GM18868 (cell line): ENCODE measurements at regions not wholly inside any gene's neighbourhood (a gene's known extent, or its start where the extent isn't known, plus 50 kb on each side); places are given as distances from the start of the nearest gene placed in this dataset.
A peak's percentile ranks its signal among the peaks of the same experiment; 100 is the strongest.
"Not testable (repeated sequence)": the region's sequence is repeated elsewhere in the genome, so short reads cannot be mapped to it uniquely, and the experiment has no call there.

Experiments
- ATAC-seq: cut with Tn5 transposase; IDR thresholded peaks from one replicate; pipeline ENCODE4 v1.9.1; 2021; ENCODE audit warnings: mild to moderate bottlenecking, moderate library complexity; ENCODE audit not compliant: unreplicated experiment

GRCh38 chr4:49153011-49153410 is 166.9 kb downstream of the CWH43 start:
- ATAC-seq = peak; percentile 30

GRCh38 chr4:49154308-49155103 is 168.4 kb downstream of the CWH43 start:
- ATAC-seq = peak; percentile 69

GRCh38 chr4:49155270-49155669 is 169.2 kb downstream of the CWH43 start:
- not testable (repeated sequence) for ATAC-seq

GRCh38 chr4:49156309-49156708 is 170.2 kb downstream of the CWH43 start:
- not testable (repeated sequence) for ATAC-seq

- not testable (repeated sequence) for ATAC-seq
These were observed 171.6 kb downstream of the CWH43 start for GRCh38 chr4:49157630-49158029.

DNA sequence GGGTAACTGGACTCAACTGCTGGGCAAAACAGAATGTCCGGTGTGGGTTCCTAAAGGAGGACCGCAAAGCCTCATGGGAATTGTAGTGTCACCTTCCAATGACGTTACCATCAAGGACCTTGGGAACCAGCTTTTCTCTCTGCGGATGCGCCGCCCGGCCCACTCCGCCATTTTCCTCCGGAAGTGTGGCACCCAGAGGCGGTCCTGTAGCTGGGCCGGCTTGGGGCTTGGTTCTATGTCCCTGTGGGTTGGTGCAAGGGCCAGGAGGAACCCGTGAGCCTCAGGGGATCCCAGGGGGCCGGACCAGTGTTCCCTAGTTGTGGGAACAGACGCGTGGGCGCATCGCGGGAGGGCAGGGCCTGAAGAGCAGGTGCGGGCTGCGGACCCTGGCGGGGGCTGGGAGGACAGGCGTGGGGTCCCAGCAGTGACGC is 175.1 kb downstream of the CWH43 start:
- ATAC-seq = not testable (repeated sequence)

GRCh38 chr4:49164916-49165315 is 178.8 kb downstream of the CWH43 start:
- ATAC-seq = not testable (repeated sequence)

- not testable (repeated sequence) for ATAC-seq
These were observed 191.8 kb downstream of the CWH43 start for GRCh38 chr4:49177847-49178246.

DNA sequence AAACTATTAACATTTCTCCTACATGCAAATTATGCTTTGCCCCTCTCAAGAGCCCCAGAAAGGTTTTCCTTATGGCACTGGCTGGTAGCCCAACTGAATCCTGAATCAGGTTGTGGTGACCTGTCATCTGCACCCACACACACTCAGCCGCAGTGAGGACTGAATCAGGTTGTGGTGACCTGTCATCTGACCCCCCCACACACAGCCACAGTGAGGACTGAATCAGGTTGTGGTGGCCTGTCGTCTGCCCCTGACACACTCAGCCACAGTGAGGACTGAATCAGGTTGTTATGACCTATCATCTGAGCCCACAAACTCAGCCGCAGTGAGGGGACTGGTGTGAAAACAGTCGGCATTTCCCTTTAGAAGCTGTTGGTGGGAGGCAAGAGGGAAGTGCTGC is 195.0 kb downstream of the CWH43 start:
- not testable (repeated sequence) for ATAC-seq

GRCh38 chr4:49211396-49212194 is 225.5 kb downstream of the CWH43 start:
- ATAC-seq = not testable (repeated sequence)

DNA sequence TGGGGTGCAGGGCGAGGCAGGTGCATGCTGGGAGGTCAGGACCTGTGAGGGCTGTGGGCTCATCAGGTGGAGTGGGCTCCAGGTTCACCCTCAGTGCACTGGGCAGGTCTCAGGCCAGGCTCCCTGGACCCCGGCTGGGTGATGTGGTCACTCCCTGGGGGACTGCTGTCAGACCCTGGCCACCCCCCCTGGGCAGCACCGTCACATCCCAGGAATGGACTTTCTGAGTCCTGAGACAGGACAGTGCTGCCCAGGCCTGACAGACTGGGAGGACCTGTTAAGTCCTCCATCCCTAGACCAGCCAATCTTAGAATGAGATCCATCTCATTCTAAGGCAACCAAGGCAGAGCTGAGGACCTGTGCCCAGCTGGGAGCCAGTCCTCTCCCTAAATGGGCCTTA is 227.2 kb downstream of the CWH43 start:
- not testable (repeated sequence) for ATAC-seq

DNA sequence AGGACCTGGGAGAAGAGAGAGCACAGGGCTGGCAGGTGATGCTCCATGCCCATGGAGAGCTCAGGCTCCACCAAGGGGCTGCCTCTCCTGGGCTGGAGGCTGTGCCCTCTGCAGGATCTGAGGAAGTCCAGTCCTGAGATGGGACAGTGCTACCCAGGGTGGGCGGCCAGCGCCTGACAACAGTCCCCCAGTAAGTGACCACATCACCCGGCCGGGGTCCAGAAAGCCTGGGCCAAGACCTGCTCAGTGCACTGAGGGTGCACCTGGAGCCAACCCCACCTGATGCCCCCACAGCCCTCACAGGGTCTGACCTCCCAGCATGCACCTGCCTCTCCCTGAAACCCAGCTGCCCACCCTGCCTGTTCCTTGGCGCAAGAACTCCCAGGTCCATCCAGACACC is 227.7 kb downstream of the CWH43 start:
- ATAC-seq = not testable (repeated sequence)

GRCh38 chr4:49214453-49215081 is 228.5 kb downstream of the CWH43 start:
- not testable (repeated sequence) for ATAC-seq

GRCh38 chr4:49215082-49215479 is 229.0 kb downstream of the CWH43 start:
- ATAC-seq = not testable (repeated sequence)

- not testable (repeated sequence) for ATAC-seq
These were observed 230.5 kb downstream of the CWH43 start for GRCh38 chr4:49216606-49217005.

DNA sequence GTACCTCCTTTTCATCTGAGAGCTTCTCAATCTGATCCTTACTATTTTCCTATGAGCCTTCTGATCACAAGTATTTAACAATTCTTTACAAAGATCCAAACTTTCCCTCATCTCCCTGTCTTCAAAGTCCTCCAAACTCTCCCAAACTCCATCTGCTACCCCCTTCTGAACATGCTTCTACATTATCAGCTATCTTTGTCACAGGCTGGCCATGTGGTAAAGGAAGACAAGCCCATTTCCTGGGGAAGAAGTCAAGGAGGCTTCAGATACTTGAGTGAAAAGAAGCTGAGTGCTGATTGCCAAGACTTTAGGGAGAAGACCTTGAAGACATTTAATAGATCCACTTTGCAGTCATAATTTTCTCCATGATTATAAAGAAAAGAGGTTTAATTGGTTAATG is 231.4 kb downstream of the CWH43 start:
- ATAC-seq = no peak

GRCh38 chr4:49218094-49218493 is 232.0 kb downstream of the CWH43 start:
- not testable (repeated sequence) for ATAC-seq

DNA sequence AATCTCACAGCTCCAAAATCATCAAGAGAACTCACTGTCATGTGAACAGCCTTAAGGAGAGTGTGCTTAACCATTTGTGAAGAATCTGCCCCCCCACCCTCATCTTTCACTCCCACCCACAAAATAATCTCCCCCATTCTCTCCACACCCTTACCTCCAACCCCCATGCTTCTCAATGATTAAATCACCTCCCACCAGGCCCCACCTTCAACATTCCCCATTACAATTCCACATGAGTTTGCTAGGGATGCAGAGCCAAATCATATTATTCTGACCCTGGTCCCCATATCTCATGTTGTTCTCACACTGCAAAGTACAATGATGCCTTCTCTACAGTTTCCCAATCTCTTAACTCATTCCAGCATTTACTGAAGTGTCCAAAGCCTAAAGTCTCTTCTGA is 232.9 kb downstream of the CWH43 start:
- not testable (repeated sequence) for ATAC-seq

DNA sequence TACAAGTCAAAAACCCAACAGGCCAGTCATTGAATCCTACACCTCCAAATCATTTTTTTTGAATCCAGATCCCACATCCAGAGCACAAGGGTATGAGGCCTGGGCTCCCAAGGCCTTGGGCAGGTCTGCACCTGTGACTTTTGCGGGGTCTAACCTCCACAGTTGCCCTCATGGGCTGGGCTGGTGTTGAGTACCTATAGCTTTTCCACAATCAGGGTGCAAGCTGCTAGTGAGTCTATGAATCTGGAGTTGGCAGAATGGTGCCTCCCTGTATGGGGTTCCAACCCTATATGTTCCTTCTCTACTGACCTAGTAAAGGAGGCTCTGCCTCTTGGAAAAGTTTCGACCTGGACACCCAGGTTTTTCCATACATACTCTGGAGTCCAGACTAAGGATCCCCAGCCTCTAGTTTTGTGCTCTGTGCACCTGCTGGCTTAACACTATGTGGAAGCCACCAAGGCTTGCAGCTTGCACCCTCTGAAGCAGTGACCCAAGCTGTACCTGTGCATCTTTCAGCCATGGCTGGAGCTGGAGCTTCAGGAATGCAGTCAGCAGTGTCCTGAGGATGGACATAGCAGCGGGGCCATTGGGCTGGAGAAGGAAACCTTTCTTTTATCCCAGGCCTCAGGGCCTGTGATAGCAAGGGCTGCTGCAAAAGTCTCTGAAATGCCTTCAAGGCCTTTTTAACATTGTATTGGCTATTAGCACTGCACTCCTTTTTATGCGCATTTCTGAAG is 233.6 kb downstream of the CWH43 start:
- not testable (repeated sequence) for ATAC-seq

- no peak for ATAC-seq
These were observed 235.1 kb downstream of the CWH43 start for GRCh38 chr4:49221209-49221608.

DNA sequence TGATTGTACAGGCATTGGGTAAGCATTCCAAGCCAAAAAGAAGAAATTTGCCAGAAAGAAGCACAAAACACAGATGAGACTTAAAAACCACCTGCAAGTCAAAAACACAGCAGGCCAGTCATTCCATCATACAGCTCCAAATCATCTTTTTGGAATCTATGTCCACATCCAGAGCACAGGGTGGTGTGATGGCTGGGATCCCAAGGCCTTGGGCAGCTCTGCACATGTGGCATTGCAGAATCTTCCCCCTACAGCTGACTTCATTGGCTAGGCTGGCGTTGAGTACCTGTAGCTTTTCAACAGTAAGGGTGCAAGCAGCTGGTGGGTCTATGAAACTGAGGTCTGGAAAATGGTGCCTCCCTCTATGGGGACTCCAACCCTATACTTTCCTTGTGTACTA is 236.7 kb downstream of the CWH43 start:
- ATAC-seq = not testable (repeated sequence)
